NCI-H774 (cell line): ENCODE measurements at regions not wholly inside any gene's neighbourhood (a gene's known extent, or its start where the extent isn't known, plus 50 kb on each side); places are given as distances from the start of the nearest gene placed in this dataset.

ENCODE experiments used
- DNase-seq: peaks from one replicate; lab custom pipeline; 2025; lab: John Stamatoyannopoulos, UW

GRCh38 chr2:56444339-56444738 lies 260.5 kb downstream of the CCDC85A start:
- DNase-seq = peak; percentile 43

DNA sequence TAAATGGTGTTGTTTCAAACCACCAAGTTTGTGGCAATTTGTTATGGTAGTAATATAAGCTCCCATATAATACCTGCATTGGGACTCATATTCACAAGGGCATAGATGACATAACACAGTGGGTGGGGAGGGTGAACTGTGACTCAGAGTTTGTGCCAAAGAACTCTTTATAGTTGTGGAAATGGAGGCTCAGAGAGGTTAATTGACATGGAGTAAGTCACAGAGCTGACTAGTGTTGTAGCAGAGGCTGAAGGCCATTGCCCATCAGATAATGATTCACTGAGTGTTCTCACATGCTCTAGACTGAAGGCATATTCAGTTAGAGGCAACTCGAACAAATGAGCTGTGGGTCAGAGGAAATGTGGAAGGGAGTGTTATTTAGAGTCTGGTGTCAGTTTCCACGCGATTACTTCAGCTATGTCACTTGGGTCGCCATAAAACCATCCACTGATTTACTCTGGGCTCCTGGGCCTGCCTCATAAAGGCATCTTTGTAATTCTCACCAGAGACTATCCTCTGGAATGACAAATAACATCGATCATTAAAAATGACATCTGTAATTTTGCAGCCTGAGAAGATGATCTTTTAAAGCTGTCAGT lies 264.7 kb downstream of the CCDC85A start:
- no peak for DNase-seq

DNA sequence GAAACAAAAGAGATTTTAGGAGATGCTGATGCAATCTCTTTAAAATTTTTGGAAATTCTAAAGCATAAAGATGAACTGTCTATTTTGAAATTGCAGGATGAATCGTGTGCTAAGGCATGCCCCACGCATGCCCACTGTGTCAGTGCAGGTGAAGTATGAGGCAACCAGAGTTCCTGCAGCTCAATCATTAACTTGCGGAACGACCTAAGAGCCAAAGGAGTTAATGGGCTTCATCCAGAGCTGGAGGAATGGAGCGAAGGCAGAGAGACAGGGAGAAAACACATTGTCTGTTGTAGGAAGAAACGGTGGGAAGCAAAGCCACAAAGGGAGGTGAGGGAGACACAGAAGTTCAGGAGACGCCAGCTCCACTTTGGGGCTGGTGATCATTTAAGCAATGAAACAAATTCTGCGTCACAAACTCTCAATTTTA lies 265.2 kb downstream of the CCDC85A start:
- DNase-seq = no peak

DNA sequence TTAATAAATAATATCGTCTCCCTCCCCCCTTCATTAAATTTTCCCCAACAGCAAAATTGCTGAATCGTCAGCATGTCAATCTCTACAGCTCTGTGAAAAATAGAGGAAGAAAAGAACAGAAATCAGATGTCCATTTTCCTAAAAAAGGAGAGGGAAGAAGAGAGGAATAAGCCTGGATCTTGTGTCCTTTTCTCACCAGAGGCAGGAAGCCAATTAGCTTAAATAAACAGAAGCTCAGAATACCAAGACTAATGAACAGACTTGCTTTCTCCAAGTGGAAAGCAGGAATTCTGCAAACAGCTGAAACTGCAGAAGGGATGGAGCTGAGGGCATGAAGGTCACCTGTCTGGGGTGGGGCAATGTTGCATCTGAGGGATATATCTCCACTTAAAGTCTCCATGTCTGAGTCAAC lies 265.7 kb downstream of the CCDC85A start:
- no peak for DNase-seq

DNA sequence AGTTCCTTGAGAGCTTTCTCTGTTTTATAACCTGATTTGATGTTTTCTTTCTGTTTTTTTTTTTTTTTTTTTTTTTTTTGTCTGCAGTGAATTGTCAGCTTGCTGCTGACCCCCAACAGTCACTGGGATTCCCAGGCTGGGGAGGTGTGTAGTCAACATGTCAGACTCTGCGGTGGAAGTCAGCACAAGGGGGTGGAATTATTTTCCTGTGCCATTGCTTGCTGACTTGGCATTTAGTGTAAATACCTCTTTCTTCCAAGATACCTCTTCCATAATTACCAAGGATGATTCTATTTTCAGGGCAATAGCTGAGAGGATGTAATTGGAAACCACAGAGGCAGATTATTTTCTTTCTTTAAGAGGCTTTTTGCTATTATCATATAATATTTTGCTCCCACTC lies 266.3 kb downstream of the CCDC85A start:
- DNase-seq = no peak

- no peak for DNase-seq
Observed at GRCh38 chr2:56450772-56451171, 267.0 kb downstream of the CCDC85A start.

DNA sequence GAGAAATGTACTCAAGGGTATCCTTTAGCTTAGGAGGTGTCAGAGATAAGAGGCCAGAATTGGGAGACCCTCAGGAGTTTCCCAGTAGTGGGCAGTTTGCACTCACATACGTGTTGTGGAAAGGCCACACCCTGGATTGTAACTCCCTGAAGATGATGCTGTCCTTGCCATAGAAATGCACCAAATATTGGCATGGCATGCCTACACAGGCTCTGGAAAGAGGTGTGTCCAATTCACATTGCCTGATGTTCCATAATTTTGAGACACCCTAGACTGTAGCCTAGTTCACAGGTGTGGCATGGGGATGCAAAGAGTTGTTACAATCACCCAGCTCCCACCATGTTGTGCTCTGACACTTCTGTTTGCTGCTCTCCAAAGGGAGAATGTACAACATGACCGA lies 271.9 kb downstream of the CCDC85A start:
- DNase-seq = no peak

GRCh38 chr2:56456791-56457190 lies 273.0 kb downstream of the CCDC85A start:
- no peak for DNase-seq

DNA sequence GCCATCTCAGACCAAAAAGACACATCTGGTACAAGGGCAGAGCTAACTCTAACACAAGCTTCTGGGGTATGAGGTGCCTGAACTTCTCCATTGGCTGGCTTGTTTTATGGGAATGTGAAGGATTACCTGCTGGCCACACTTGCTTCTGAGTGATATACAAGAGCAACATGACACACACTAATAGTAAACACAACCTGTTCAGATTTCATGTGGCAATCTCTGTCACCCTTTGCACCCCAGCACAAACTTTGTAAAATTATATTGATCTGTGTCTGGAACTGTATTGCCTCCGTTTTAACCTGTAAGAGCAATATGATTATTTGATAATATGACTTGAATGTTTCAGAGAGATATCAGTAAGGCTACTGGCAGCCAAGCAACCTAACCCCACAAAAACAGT lies 276.7 kb downstream of the CCDC85A start:
- DNase-seq = no peak

GRCh38 chr2:56464066-56464465 lies 280.3 kb downstream of the CCDC85A start:
- no peak for DNase-seq

DNA sequence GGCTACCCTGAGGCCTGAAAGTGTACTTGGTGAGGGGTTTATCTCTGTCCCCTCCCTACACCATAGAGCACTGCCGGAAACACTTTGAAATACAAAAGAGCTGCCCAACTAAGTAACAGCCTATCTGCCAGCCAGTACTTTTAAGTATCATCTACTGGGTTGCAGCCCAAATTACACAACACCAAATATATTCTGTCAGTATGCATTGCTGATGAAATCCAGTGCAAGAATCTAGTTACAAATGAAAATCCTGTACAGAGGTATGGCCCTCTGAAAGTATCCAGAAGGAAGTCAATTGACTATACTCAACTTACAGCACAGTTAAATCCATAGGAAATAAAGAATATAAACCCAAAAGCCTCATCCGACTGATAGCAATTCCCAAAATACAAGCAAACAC lies 280.8 kb downstream of the CCDC85A start:
- no peak for DNase-seq

DNA sequence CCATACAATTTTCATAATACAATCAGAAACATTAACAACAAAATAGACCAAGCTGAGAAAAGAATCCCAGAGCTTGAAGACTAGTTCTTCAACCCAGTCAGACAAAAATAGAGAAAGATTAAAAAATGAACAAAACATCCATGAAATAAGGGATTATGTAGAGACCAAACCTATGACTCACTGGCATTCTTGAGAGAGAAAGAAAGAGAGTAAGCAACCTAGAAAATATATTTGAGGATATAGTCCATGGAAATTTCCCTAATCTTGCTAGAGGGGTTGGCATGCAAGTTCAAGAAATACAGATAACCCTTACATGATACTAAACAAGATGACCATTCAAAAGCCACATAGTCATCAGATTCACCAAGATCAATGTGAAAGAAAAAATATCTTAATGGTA lies 281.7 kb downstream of the CCDC85A start:
- DNase-seq = no peak

DNA sequence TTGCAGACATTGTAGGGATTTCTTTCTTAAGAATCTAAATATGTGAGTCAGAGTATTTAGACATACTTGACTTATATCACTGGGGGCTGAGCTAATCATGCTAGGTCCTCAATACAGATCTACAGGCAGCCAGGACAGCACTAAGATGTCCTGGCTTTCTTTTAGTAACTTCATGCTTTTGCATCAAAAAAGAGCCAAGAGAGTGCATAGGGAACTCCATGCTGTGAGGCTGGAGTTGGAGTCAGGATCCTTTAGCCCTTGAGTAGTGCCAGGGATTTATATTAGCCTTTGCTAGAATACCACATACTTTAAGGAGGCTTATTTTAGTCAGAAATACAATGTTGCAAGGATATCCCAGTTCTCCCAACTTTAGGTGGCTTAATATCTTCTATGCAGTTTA lies 289.7 kb downstream of the CCDC85A start:
- DNase-seq = no peak

DNA sequence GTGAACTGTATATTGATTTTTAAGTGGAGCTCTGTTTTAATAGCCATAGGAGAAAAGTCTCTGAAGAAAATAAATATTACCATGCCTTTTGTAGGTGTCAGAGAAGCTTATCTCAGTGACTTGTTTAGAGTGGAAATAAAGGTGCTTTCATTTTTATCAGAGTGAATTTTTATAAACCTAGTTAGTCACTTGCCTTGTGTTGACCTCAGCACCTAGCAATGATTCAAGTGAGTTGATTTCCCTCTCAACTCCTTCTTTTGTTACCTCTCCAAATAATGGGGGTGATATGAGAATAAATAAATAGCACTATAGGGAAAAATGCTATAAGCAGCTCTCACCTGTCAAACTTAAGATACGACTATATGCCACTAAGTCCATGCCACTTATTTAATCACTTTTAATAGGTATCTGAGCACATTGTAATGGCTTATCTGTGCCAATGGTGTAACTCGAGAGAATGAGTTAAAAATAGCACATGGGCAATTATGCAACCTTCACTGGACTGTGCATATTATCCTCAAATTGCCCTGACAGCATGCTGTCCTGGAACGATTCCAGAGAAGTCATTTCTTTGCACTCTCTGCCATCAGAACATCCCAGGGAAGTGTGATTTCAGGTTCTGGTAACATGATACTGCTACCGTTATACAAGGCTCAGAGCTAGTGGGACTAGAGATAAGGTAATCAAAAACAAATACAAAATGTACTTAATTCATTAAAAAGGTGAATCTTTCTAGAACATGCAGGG lies 290.8 kb downstream of the CCDC85A start:
- peak; percentile 52 for DNase-seq

GRCh38 chr2:56475191-56475590 lies 291.4 kb downstream of the CCDC85A start:
- DNase-seq = no peak

GRCh38 chr2:56476509-56477071 lies 292.8 kb downstream of the CCDC85A start:
- DNase-seq = no peak

DNA sequence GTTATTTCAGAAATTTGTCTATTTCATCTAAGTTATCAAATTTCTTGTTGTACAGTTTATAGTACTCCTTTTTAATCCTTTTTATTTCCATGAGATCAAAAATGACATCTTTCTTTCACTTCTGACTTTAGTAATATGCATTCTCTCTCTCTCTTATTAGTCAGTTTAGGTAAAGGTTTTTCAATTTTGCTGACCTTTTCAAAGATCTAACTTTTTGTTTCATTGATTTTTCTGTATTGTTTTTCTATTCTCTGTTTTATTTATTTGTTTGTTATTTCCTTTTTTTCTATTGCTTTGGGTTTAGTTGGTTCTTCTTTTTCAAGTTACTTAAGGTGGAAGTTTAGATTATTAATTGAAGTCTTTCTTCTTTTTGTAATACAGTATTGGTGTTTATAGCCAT lies 294.2 kb downstream of the CCDC85A start:
- no peak for DNase-seq

DNA sequence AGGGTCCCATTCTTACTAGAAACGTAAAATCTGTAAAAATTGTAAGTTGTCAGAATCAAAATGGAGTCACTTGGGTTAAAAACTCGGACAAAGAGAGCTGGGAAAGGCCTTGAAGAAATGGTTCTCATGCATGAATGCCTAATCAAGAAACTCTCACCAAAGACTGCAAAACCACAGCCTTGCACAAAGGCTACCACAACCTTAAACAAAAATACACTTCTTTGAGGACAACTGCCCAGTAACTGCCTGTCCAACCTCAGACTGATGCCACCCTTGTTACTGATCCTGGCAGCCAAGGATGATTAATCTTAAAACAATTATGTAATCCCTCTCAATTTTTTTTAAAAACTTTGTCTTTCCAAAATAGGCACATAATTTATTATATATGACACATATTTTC lies 299.3 kb downstream of the CCDC85A start:
- DNase-seq = no peak

- no peak for DNase-seq
Observed at GRCh38 chr2:56484906-56485305, 301.1 kb downstream of the CCDC85A start.

DNA sequence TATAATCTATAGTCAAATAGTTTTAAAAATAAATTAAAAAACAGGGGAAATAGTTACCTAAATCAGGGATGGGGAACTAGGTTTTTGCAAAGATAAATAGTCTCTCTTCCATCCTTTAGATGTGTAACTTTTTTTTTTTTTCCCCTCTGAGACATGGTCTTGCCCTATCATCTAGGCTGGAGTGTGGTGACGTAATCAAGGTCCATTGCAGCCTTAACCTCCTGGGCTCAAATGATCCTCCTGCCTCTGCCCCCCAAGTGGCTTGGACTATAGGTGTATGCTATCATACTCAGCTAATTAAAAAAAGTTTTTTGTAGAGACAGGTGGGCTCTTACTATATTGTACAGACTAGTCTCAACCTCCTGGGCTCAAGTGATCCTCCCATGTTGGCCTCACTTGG lies 316.5 kb downstream of the CCDC85A start:
- no peak for DNase-seq

DNA sequence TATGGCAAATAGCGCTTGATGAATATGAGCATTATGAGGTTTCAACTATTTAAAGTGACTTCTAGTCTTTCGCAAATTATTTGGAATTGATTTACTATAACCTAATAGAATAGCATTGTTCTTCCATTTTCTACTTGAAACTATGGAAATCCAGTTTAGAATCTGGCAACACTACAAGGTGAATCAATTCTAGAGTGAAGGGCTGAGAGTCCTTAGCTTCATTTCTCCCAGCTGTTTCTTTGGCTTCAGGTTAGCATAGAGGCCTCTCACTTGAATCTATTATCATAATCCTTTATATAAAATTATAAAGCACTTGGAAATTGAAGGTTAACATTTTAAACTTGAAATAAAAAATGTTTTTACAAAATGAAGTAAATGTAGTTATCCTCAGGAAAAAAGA lies 318.8 kb downstream of the CCDC85A start:
- DNase-seq = no peak

GRCh38 chr2:56505885-56506284 lies 322.1 kb downstream of the CCDC85A start:
- no peak for DNase-seq

- no peak for DNase-seq
Observed at GRCh38 chr2:56508662-56509061, 324.9 kb downstream of the CCDC85A start.

DNA sequence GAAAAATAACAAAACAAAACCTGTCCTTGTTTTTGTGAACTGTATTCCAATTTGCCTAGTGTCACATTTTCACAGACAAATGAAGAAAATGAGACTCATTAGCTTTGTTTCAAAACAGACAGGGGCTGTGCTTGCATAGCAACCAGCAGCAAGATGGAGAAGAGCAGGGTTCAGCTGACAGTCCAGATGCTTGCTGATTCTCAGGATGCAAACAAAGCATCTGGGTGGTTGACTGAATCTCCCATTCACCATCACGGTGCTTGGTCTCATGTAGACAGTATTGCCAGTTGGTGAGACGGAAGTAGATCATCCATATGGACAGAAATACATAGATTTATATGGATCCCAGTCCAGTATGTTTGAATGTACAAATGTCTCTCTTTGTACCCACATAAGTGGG lies 326.8 kb downstream of the CCDC85A start:
- DNase-seq = no peak
